OCI-LY7 (cell line): ENCODE measurements at regions not wholly inside any gene's neighbourhood (a gene's known extent, or its start where the extent isn't known, plus 50 kb on each side); places are given as distances from the start of the nearest gene placed in this dataset.

ENCODE experiments used
- BruUV-seq: library from RNA; stranded (reverse); fragments of 400-500 nt; replicated peaks from 2 replicates; lab custom pipeline; 2021; lab: Mats Ljungman, UMichigan
- CTCF ChIA-PET: fragments of 300-600 bp; sonication (Branson Sonifier 250); formaldehyde crosslinking; loops from one replicate; lab custom pipeline; 2022; ENCODE audit warnings: antibody characterized with exemption; ENCODE audit not compliant: unreplicated experiment; lab: Charles Lee
- POLR2A ChIA-PET: fragments of 300-600 bp; sonication (Branson Sonifier 250); formaldehyde crosslinking; loops from one replicate; lab custom pipeline; 2022; ENCODE audit warnings: antibody characterized with exemption; lab: Charles Lee
- DNase-seq: peaks from one replicate; pipeline ENCODE4 v3.0.0-alpha.2; 2015; ENCODE audit warnings: low spot score
- H2AFZ ChIP-seq: fragments of 200-600 bp; sonication (generic), shearing (Covaris generic); 2 replicates; pipeline ENCODE4 v1.6.1; 2014; ENCODE audit warnings: mild to moderate bottlenecking, antibody characterized with exemption, low read length, moderate library complexity
- H3K27ac ChIP-seq: fragments of 200-600 bp; sonication (generic); 2 replicates; pipeline ENCODE4 v1.5.1; 2014; ENCODE audit warnings: mixed run types, low read depth, mild to moderate bottlenecking, moderate library complexity, low read length, inconsistent platforms; ENCODE audit not compliant: poor library complexity, severe bottlenecking
- H3K36me3 ChIP-seq: fragments of 200-600 bp; sonication (generic); 2 replicates; pipeline ENCODE4 v1.6.1; 2014; ENCODE audit warnings: mild to moderate bottlenecking, antibody characterized with exemption, low read length, moderate library complexity, mixed read lengths; ENCODE audit not compliant: insufficient read depth
- H3K4me1 ChIP-seq: fragments of 200-600 bp; sonication (generic); 2 replicates; pipeline ENCODE4 v1.5.1; 2014; ENCODE audit warnings: mild to moderate bottlenecking, low read length; ENCODE audit not compliant: insufficient read depth, poor library complexity, severe bottlenecking
- H3K4me2 ChIP-seq: fragments of 200-600 bp; sonication (generic); 2 replicates; pipeline ENCODE4 v1.6.1; 2014; ENCODE audit warnings: mild to moderate bottlenecking, low read length
- H3K4me3 ChIP-seq: fragments of 200-600 bp; sonication (generic); 2 replicates; pipeline ENCODE4 v1.5.1; 2014; ENCODE audit warnings: mild to moderate bottlenecking, low read depth, low read length; ENCODE audit not compliant: poor library complexity, severe bottlenecking
- H3K79me2 ChIP-seq: fragments of 200-600 bp; sonication (generic); 2 replicates; pipeline ENCODE4 v1.6.1; 2016; ENCODE audit warnings: low read depth, mild to moderate bottlenecking, low read length, moderate library complexity, mixed read lengths; ENCODE audit not compliant: insufficient read depth
- H3K9me2 ChIP-seq: fragments of 200-600 bp; sonication (generic); 2 replicates; pipeline ENCODE4 v1.6.1; 2016; ENCODE audit warnings: mild to moderate bottlenecking, low read length, mixed read lengths; ENCODE audit not compliant: insufficient read depth
- H3K9me3 ChIP-seq: fragments of 200-600 bp; sonication (generic); 2 replicates; pipeline ENCODE4 v1.6.1; 2014; ENCODE audit warnings: mild to moderate bottlenecking, mixed run types, low read length, mixed read lengths
- H4K20me1 ChIP-seq: fragments of 200-600 bp; sonication (generic); 2 replicates; pipeline ENCODE4 v1.6.1; 2014; ENCODE audit warnings: mild to moderate bottlenecking, antibody characterized with exemption, low read length, moderate library complexity, mixed read lengths; ENCODE audit not compliant: insufficient read depth
- CTCF ChIP-seq: fragments of 200-600 bp; sonication (generic); conservative IDR thresholded peaks from 2 replicates; pipeline ENCODE4 v1.5.1; 2014; ENCODE audit warnings: mild to moderate bottlenecking, antibody characterized with exemption, low read length, moderate library complexity, mixed read lengths
- EZH2phosphoT487 ChIP-seq: fragments of 200-600 bp; sonication (generic); IDR thresholded peaks from 2 replicates; pipeline ENCODE4 v1.6.1; 2018; ENCODE audit warnings: low read depth, borderline replicate concordance, mild to moderate bottlenecking, mixed run types, antibody characterized with exemption, low read length, moderate library complexity, mixed read lengths
- intact Hi-C: fragments of 100-400 bp; cut with micrococcal nuclease; formaldehyde crosslinking; loops from one replicate; pipeline ENCODE4 v1.10.0; 2022; ENCODE audit not compliant: unreplicated experiment

DNA sequence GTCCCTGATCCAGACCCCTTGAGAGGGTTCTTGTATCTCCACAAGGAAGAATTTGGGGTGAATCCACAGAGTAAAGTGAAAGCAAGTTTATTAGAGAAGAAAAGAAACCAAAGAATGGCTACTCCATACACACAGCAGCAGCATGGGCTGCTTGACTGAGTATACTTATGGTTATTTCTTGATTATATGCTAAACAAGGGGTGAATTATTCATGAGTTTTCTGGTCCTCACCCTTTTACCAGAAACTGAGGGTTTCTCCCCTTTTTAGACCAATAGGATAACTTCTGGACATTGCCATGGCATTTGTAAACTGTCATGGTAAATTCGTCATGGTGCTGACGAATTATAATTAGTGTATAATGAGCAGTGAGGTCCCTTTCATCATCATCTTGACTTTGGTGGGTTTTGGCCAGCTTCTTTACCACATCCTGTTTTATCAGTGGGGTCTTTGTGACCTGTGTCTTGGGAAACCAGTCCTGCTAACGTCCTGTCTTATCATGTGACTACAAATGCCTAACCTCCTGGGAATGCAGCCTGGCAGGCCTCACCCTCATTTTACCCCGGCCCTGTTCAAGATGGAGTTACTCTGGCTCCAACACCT lies 121.9 kb downstream of the SPTSSA start:
- no peak overlapping the region for H3K27ac ChIP-seq
- H3K36me3 ChIP-seq, result no peaks in the 10 kb centered on the region
- ChIA-PET POLR2A (no interaction called here), CTCF (no interaction called here)
- TF ChIP-seq CTCF, result no peak
- no peak for TF ChIP-seq EZH2phosphoT487
- no peaks in the 10 kb centered on the region for H3K9me3 ChIP-seq
- H3K9me2 ChIP-seq, result no peaks in the 10 kb centered on the region
- no peak for DNase-seq
- intact Hi-C loops, result no loop called here
- no peak overlapping the region for H3K4me3 ChIP-seq
- H2AFZ ChIP-seq, result no peak overlapping the region
- H3K4me1 ChIP-seq, result peaks cover 8% of the 10 kb centered on the region
- no TSS peak for BruUV-seq
- H4K20me1 ChIP-seq, result no peaks in the 10 kb centered on the region
- H3K79me2 ChIP-seq, result no peaks in the 10 kb centered on the region
- H3K4me2 ChIP-seq, result no peak overlapping the region

DNA sequence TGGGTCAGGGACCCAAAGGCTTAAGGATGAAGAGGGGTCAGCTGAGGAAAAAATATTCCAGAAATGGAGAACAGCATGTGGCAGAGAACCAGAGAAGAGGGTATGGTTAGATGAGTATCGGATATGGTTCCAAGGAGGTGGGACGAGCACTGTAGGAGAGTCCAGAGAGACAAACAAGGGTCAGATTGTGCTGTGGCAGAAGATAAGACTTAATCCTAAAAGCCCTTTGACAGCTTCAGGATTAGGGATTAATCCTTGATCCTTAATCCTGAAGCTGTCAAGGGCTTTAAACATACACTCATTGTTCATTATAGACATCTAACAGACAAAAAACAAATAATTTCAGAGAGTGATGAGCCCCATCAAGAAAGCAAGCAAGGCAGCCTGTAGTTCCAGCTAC lies 124.0 kb downstream of the SPTSSA start:
- ChIA-PET CTCF (interaction anchor here (0.6 kb wide), 1 partner anchor 1252 kb away, joined by 3 read pairs; no protein-coding TSS in a partner anchor), POLR2A (no interaction called here)
- H3K4me1 ChIP-seq, result peaks cover 8% of the 10 kb centered on the region
- no peak overlapping the region for H2AFZ ChIP-seq
- no peak overlapping the region for H3K4me2 ChIP-seq
- intact Hi-C loops, result no loop called here
- DNase-seq, result no peak
- no peaks in the 10 kb centered on the region for H3K9me3 ChIP-seq
- no peaks in the 10 kb centered on the region for H3K79me2 ChIP-seq
- H3K27ac ChIP-seq, result no peak overlapping the region
- no peaks in the 10 kb centered on the region for H3K9me2 ChIP-seq
- no peak for TF ChIP-seq CTCF
- BruUV-seq, result no TSS peak
- H4K20me1 ChIP-seq, result no peaks in the 10 kb centered on the region
- no peaks in the 10 kb centered on the region for H3K36me3 ChIP-seq
- no peak overlapping the region for H3K4me3 ChIP-seq

DNA sequence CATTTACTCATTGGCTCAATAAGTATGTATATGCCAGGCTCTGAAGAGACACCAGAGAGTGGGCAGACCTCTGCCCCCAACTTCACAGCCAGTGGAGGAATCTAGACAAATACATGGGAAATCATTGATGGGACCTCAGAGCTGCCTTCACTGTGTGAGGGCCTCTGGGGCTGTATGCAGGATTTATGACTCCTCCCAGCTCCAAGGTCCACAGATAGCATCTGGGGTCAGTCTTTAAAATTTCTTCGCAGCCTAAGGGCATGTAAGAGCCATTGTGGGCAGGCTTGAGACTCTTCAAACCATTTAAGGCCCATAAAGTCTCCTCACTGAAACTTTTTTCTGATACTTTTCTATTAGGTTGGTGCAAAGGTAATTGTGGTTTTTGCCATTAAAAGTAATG lies 125.5 kb downstream of the SPTSSA start:
- H2AFZ ChIP-seq, result peak overlapping the region; percentile 75; the same call in 1 of the 2 replicates
- intact Hi-C loops, result no loop called here
- H3K9me2 ChIP-seq, result no peaks in the 10 kb centered on the region
- BruUV-seq, result no TSS peak
- CTCF ChIA-PET, result no interaction called here
- H3K36me3 ChIP-seq, result no peaks in the 10 kb centered on the region
- TF ChIP-seq CTCF, result no peak
- TF ChIP-seq EZH2phosphoT487, result no peak
- H4K20me1 ChIP-seq, result no peaks in the 10 kb centered on the region
- DNase-seq, result no peak
- no peaks in the 10 kb centered on the region for H3K79me2 ChIP-seq
- POLR2A ChIA-PET, result no interaction called here
- H3K27ac ChIP-seq, result no peak overlapping the region
- no peak overlapping the region for H3K4me3 ChIP-seq
- H3K4me2 ChIP-seq, result 0 out of 2 replicates have a peak overlapping the region, but pooled peaks have one; percentile 23
- peaks cover 23% of the 10 kb centered on the region for H3K4me1 ChIP-seq
- H3K9me3 ChIP-seq, result no peaks in the 10 kb centered on the region
